Vagina (tissue), 2 donors: ENCODE measurements at regions not wholly inside any gene's neighbourhood (a gene's known extent, or its start where the extent isn't known, plus 50 kb on each side); places are given as distances from the start of the nearest gene placed in this dataset.

ENCODE experiments used
- DNase-seq, 2 donors: peaks; one replicate each; pipeline ENCODE4 v3.0.0-alpha.2; 2017; ENCODE audit errors: extremely low spot score in 2 of 2
- H3K27ac ChIP-seq: fragments of 200-600 bp; sonication (generic); one replicate; pipeline ENCODE4 v1.5.1; 2019
- H3K27me3 ChIP-seq: fragments of 200-600 bp; sonication (generic); one replicate; pipeline ENCODE4 v1.5.1; 2019
- H3K36me3 ChIP-seq, 2 donors: fragments of 200-600 bp; sonication (generic); one replicate each; pipeline ENCODE4 v1.5.1; 2017 to 2019
- H3K4me1 ChIP-seq: fragments of 200-600 bp; sonication (generic); one replicate; pipeline ENCODE4 v1.5.1; 2019
- H3K4me3 ChIP-seq, 2 donors: fragments of 200-600 bp; sonication (generic); 1 replicate in 1 of 2; 2 replicates in 1 of 2; pipeline ENCODE4 v1.5.1; 2016 to 2019
- H3K9me3 ChIP-seq: fragments of 200-600 bp; sonication (generic); one replicate; pipeline ENCODE4 v1.5.1; 2019
- CTCF ChIP-seq, 3 experiments: fragments of 450-650 bp in 2 of 3; fragments of 200-600 bp in 1 of 3; sonication (generic) in 1 of 3; IDR thresholded peaks; one replicate each; pipeline ENCODE4 v1.5.1; 2017 to 2019; ENCODE audit warnings: antibody characterized with exemption in 3 of 3, mild to moderate bottlenecking in 2 of 3, moderate library complexity in 2 of 3
- POLR2A ChIP-seq, 2 donors: fragments of 450-650 bp; IDR thresholded peaks; one replicate each; pipeline ENCODE4 v1.6.1; 2017; ENCODE audit warnings: antibody characterized with exemption in 2 of 2, mild to moderate bottlenecking in 2 of 2, moderate library complexity in 2 of 2
- POLR2AphosphoS5 ChIP-seq, 2 donors: sonication (generic); formaldehyde crosslinking; IDR thresholded peaks; one replicate each; pipeline ENCODE4 v1.9.0; 2017; ENCODE audit warnings: antibody characterized with exemption in 2 of 2, mild to moderate bottlenecking in 2 of 2, low read depth in 1 of 2; ENCODE audit not compliant: insufficient read depth in 1 of 2
- intact Hi-C: fragments of 100-400 bp; cut with DNase I; formaldehyde crosslinking; loops from one replicate; pipeline ENCODE4 v1.15.1; 2023

- intact Hi-C loops = no loop called here
- no peaks in the 10 kb centered on the region for H3K9me3 ChIP-seq
- H3K4me3 ChIP-seq = no peak overlapping the region
- no peak for TF ChIP-seq CTCF (IDR thresholded peaks at IDR 0.05)
- TF ChIP-seq POLR2A (IDR thresholded peaks at IDR 0.05) = no peak
- TF ChIP-seq POLR2AphosphoS5 (IDR thresholded peaks at IDR 0.05; ENCODE audit: insufficient read depth in 1 of 2, low read depth in 1 of 2) = no peak
- no peaks in the 10 kb centered on the region for H3K27me3 ChIP-seq
- no peak for DNase-seq
- H3K4me1 ChIP-seq = no peaks in the 10 kb centered on the region
- no peaks in the 10 kb centered on the region for H3K36me3 ChIP-seq
- H3K27ac ChIP-seq = no peak overlapping the region
These were observed 309.7 kb downstream of the MAP2K6 start for GRCh38 chr17:69724238-69724637.

GRCh38 chr17:69725146-69725545, 310.6 kb downstream of the MAP2K6 start:
- TF ChIP-seq POLR2AphosphoS5 (IDR thresholded peaks at IDR 0.05; ENCODE audit: insufficient read depth in 1 of 2, low read depth in 1 of 2) = no peak
- TF ChIP-seq POLR2A (IDR thresholded peaks at IDR 0.05) = no peak
- TF ChIP-seq CTCF (IDR thresholded peaks at IDR 0.05) = no peak
- Histone ChIP-seq H3K4me3 (no peak overlapping the region), H3K27ac (no peak overlapping the region), H3K4me1 (no peaks in the 10 kb centered on the region), H3K9me3 (no peaks in the 10 kb centered on the region), H3K27me3 (no peaks in the 10 kb centered on the region), H3K36me3 (no peaks in the 10 kb centered on the region)
- DNase-seq = no peak
- intact Hi-C loops = no loop called here

GRCh38 chr17:69728816-69729215, 314.3 kb downstream of the MAP2K6 start:
- H3K4me3 ChIP-seq = no peak overlapping the region
- no peaks in the 10 kb centered on the region for H3K36me3 ChIP-seq
- H3K9me3 ChIP-seq = no peaks in the 10 kb centered on the region
- no peaks in the 10 kb centered on the region for H3K27me3 ChIP-seq
- TF ChIP-seq POLR2AphosphoS5 (IDR thresholded peaks at IDR 0.05; ENCODE audit: insufficient read depth in 1 of 2, low read depth in 1 of 2) (no peak), CTCF (IDR thresholded peaks at IDR 0.05) (no peak), POLR2A (IDR thresholded peaks at IDR 0.05) (no peak)
- DNase-seq = no peak
- intact Hi-C loops = no loop called here
- H3K4me1 ChIP-seq = peaks cover 13% of the 10 kb centered on the region
- H3K27ac ChIP-seq = no peak overlapping the region

- TF ChIP-seq POLR2A (IDR thresholded peaks at IDR 0.05) (no peak), POLR2AphosphoS5 (IDR thresholded peaks at IDR 0.05; ENCODE audit: insufficient read depth in 1 of 2, low read depth in 1 of 2) (peak in 1 of 2 donors; percentile 68), CTCF (IDR thresholded peaks at IDR 0.05) (no peak)
- Histone ChIP-seq H3K36me3 (no peaks in the 10 kb centered on the region), H3K4me3 (no peak overlapping the region), H3K4me1 (peaks cover 13% of the 10 kb centered on the region), H3K27me3 (no peaks in the 10 kb centered on the region), H3K9me3 (no peaks in the 10 kb centered on the region), H3K27ac (no peak overlapping the region)
- DNase-seq = no peak
- intact Hi-C loops = no loop called here
These were observed 315.4 kb downstream of the MAP2K6 start for GRCh38 chr17:69729944-69730343.

- TF ChIP-seq POLR2A (IDR thresholded peaks at IDR 0.05) (no peak), POLR2AphosphoS5 (IDR thresholded peaks at IDR 0.05; ENCODE audit: insufficient read depth in 1 of 2, low read depth in 1 of 2) (no peak), CTCF (IDR thresholded peaks at IDR 0.05) (no peak)
- Histone ChIP-seq H3K4me3 (no peak overlapping the region), H3K36me3 (no peaks in the 10 kb centered on the region), H3K4me1 (peaks cover 13% of the 10 kb centered on the region), H3K27ac (no peak overlapping the region), H3K9me3 (no peaks in the 10 kb centered on the region), H3K27me3 (no peaks in the 10 kb centered on the region)
- no peak for DNase-seq
- intact Hi-C loops = no loop called here
These were observed 317.9 kb downstream of the MAP2K6 start for GRCh38 chr17:69732272-69732918.
